ENCODE measurements at regions not wholly inside any gene's neighbourhood (a gene's known extent, or its start where the extent isn't known, plus 50 kb on each side); places are given as distances from the start of the nearest gene placed in this dataset.

GRCh38 chr14:71554959-71555612 lies 377.1 kb upstream of the RGS6 start:
- no peaks in the 10 kb centered on the region for H3F3A ChIP-seq (ENCODE audit: insufficient read depth, low read length, poor library complexity, severe bottlenecking)
- TF ChIP-seq TAF1 (IDR thresholded peaks at IDR 0.05; ENCODE audit: low read depth) (no peak), MXI1 (conservative IDR thresholded peaks at IDR 0.05; ENCODE audit: poor library complexity, severe bottlenecking) (no peak), EZH2 (IDR thresholded peaks at IDR 0.05; ENCODE audit: borderline replicate concordance, insufficient read depth, low read length, poor library complexity, severe bottlenecking) (no peak), CTCF (IDR thresholded peaks at IDR 0.05; ENCODE audit: poor library complexity, severe bottlenecking) (no peak), SMC3 (conservative IDR thresholded peaks at IDR 0.05; ENCODE audit: poor library complexity) (no peak), POLR2AphosphoS5 (IDR thresholded peaks at IDR 0.05) (no peak), EP300 (conservative IDR thresholded peaks at IDR 0.05; ENCODE audit: poor library complexity, severe bottlenecking) (no peak), RAD21 (conservative IDR thresholded peaks at IDR 0.05) (no peak), REST (IDR thresholded peaks at IDR 0.05; ENCODE audit: borderline replicate concordance) (no peak)
- H2AFZ ChIP-seq (ENCODE audit: low read depth, low read length): no peak overlapping the region
- no peaks in the 10 kb centered on the region for H3K27me3 ChIP-seq (ENCODE audit: insufficient read depth, low read depth, low read length)
- H3K27ac ChIP-seq (ENCODE audit: low read length): no peak overlapping the region
- no peaks in the 10 kb centered on the region for H4K20me1 ChIP-seq (ENCODE audit: insufficient read depth)
- no peaks in the 10 kb centered on the region for H3K36me3 ChIP-seq (ENCODE audit: insufficient read depth, low read length)
- no peak overlapping the region for H3K4me2 ChIP-seq (ENCODE audit: low read length)
- no peaks in the 10 kb centered on the region for H3K79me2 ChIP-seq (replicated peaks; ENCODE audit: insufficient read depth, low read length)
- no peak overlapping the region for H3K9ac ChIP-seq (ENCODE audit: low read length)
- no peak overlapping the region for H3K4me3 ChIP-seq (ENCODE audit: low read length)
- H3K9me2 ChIP-seq (ENCODE audit: insufficient read depth, low read length): no peaks in the 10 kb centered on the region
- H3K9me3 ChIP-seq (ENCODE audit: low read length): no peaks in the 10 kb centered on the region

GRCh38 chr14:71555654-71556559 lies 376.3 kb upstream of the RGS6 start:
- no peak for TF ChIP-seq TAF1 (IDR thresholded peaks at IDR 0.05; ENCODE audit: low read depth)
- no peak for TF ChIP-seq CTCF (IDR thresholded peaks at IDR 0.05; ENCODE audit: poor library complexity, severe bottlenecking)
- no peak for TF ChIP-seq POLR2AphosphoS5 (IDR thresholded peaks at IDR 0.05)
- TF ChIP-seq EP300 (conservative IDR thresholded peaks at IDR 0.05; ENCODE audit: poor library complexity, severe bottlenecking): no peak
- no peak for TF ChIP-seq SMC3 (conservative IDR thresholded peaks at IDR 0.05; ENCODE audit: poor library complexity)
- no peak for TF ChIP-seq MXI1 (conservative IDR thresholded peaks at IDR 0.05; ENCODE audit: poor library complexity, severe bottlenecking)
- no peak for TF ChIP-seq REST (IDR thresholded peaks at IDR 0.05; ENCODE audit: borderline replicate concordance)
- TF ChIP-seq EZH2 (IDR thresholded peaks at IDR 0.05; ENCODE audit: borderline replicate concordance, insufficient read depth, low read length, poor library complexity, severe bottlenecking): no peak
- TF ChIP-seq RAD21 (conservative IDR thresholded peaks at IDR 0.05): no peak
- no peaks in the 10 kb centered on the region for H3K27me3 ChIP-seq (ENCODE audit: insufficient read depth, low read depth, low read length)
- no peak overlapping the region for H3K9ac ChIP-seq (ENCODE audit: low read length)
- no peaks in the 10 kb centered on the region for H3F3A ChIP-seq (ENCODE audit: insufficient read depth, low read length, poor library complexity, severe bottlenecking)
- H4K20me1 ChIP-seq (ENCODE audit: insufficient read depth): no peaks in the 10 kb centered on the region
- H2AFZ ChIP-seq (ENCODE audit: low read depth, low read length): no peak overlapping the region
- H3K4me3 ChIP-seq (ENCODE audit: low read length): no peak overlapping the region
- H3K79me2 ChIP-seq (replicated peaks; ENCODE audit: insufficient read depth, low read length): no peaks in the 10 kb centered on the region
- no peak overlapping the region for H3K27ac ChIP-seq (ENCODE audit: low read length)
- no peaks in the 10 kb centered on the region for H3K9me2 ChIP-seq (ENCODE audit: insufficient read depth, low read length)
- no peak overlapping the region for H3K4me2 ChIP-seq (ENCODE audit: low read length)
- no peaks in the 10 kb centered on the region for H3K36me3 ChIP-seq (ENCODE audit: insufficient read depth, low read length)
- H3K9me3 ChIP-seq (ENCODE audit: low read length): no peaks in the 10 kb centered on the region
